ENCODE measurements at regions not wholly inside any gene's neighbourhood (a gene's known extent, or its start where the extent isn't known, plus 50 kb on each side); places are given as distances from the start of the nearest gene placed in this dataset.

DNA sequence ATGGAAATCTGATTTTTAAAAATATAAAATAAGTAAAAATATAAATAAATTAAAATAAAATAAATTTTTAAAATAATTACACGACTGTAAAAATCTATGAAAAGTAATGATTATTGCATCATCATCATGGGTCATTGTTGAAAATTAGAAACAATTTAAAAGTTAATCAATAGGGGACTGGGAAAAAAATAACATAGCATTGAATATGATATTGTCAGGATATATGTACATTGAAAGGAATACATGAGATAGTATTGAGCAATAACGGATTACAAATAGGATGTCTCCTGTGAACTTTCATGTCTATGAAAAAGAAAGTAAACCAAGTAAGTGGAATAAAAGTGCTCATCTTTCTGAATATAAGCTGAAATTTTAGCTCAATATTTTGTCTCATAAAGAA lies 566.8 kb upstream of the HTR2C start:
- Histone ChIP-seq H3K9me3 (ENCODE audit: low read length) (no peaks in the 10 kb centered on the region), H3K27ac (ENCODE audit: low read depth, low read length, poor library complexity, severe bottlenecking) (no peak overlapping the region), H3K36me3 (ENCODE audit: insufficient read depth, low read length) (no peaks in the 10 kb centered on the region), H4K20me1 (ENCODE audit: insufficient read depth, low read length) (no peaks in the 10 kb centered on the region), H3K4me1 (ENCODE audit: insufficient read depth, low read length, poor library complexity, severe bottlenecking) (no peaks in the 10 kb centered on the region), H3K4me3 (ENCODE audit: low read depth, low read length, poor library complexity, severe bottlenecking) (no peak overlapping the region), H3K9me2 (ENCODE audit: insufficient read depth, low read length) (no peaks in the 10 kb centered on the region), H3K4me2 (ENCODE audit: low read length) (no peak overlapping the region), H3K79me2 (ENCODE audit: insufficient read depth, low read depth, low read length) (no peaks in the 10 kb centered on the region), H2AFZ (ENCODE audit: low read length) (no peak overlapping the region)
- intact Hi-C loops (cut with micrococcal nuclease; ENCODE audit: unreplicated experiment), result no loop called here
- ChIA-PET POLR2A (no interaction called here), CTCF (ENCODE audit: unreplicated experiment) (no interaction called here)
- no peak for TF ChIP-seq EZH2phosphoT487 (IDR thresholded peaks at IDR 0.05; ENCODE audit: borderline replicate concordance, low read depth, low read length)
- TF ChIP-seq, protein P1, sequence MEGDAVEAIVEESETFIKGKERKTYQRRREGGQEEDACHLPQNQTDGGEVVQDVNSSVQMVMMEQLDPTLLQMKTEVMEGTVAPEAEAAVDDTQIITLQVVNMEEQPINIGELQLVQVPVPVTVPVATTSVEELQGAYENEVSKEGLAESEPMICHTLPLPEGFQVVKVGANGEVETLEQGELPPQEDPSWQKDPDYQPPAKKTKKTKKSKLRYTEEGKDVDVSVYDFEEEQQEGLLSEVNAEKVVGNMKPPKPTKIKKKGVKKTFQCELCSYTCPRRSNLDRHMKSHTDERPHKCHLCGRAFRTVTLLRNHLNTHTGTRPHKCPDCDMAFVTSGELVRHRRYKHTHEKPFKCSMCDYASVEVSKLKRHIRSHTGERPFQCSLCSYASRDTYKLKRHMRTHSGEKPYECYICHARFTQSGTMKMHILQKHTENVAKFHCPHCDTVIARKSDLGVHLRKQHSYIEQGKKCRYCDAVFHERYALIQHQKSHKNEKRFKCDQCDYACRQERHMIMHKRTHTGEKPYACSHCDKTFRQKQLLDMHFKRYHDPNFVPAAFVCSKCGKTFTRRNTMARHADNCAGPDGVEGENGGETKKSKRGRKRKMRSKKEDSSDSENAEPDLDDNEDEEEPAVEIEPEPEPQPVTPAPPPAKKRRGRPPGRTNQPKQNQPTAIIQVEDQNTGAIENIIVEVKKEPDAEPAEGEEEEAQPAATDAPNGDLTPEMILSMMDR (conservative IDR thresholded peaks at IDR 0.05; ENCODE audit: low read length), result no peak
- BruUV-seq (replicated peaks), result no TSS peak
- DNase-seq (ENCODE audit: low spot score), result no peak

DNA sequence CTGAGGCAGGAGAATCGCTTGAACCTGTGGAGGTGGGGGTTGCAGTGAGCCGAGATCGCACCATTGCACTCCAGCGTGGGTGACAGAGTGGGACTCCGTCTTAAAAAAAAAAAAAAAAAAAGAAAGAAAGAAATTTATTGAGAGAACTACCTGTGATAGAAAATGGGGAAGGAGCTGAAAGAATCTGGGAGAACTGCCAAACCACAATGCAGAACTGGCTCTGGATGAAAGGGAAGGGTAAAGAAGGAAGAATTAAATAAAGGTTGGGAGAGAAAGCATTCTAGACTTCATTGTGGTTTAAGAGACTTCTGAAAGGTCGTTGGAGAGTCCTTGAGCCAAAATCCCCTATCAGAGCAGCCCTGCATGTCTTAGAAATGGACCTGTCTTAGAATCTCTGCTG lies 567.9 kb upstream of the HTR2C start:
- no TSS peak for BruUV-seq (replicated peaks)
- no peaks in the 10 kb centered on the region for H4K20me1 ChIP-seq (ENCODE audit: insufficient read depth, low read length)
- CTCF ChIA-PET (ENCODE audit: unreplicated experiment), result no interaction called here
- no peaks in the 10 kb centered on the region for H3K36me3 ChIP-seq (ENCODE audit: insufficient read depth, low read length)
- no peak overlapping the region for H3K27ac ChIP-seq (ENCODE audit: low read depth, low read length, poor library complexity, severe bottlenecking)
- POLR2A ChIA-PET, result no interaction called here
- H3K79me2 ChIP-seq (ENCODE audit: insufficient read depth, low read depth, low read length), result no peaks in the 10 kb centered on the region
- intact Hi-C loops (cut with micrococcal nuclease; ENCODE audit: unreplicated experiment), result no loop called here
- H3K4me2 ChIP-seq (ENCODE audit: low read length), result no peak overlapping the region
- H3K4me3 ChIP-seq (ENCODE audit: low read depth, low read length, poor library complexity, severe bottlenecking), result no peak overlapping the region
- TF ChIP-seq, protein P1 (conservative IDR thresholded peaks at IDR 0.05; ENCODE audit: low read length), result no peak
- no peak for TF ChIP-seq EZH2phosphoT487 (IDR thresholded peaks at IDR 0.05; ENCODE audit: borderline replicate concordance, low read depth, low read length)
- no peaks in the 10 kb centered on the region for H3K4me1 ChIP-seq (ENCODE audit: insufficient read depth, low read length, poor library complexity, severe bottlenecking)
- no peaks in the 10 kb centered on the region for H3K9me3 ChIP-seq (ENCODE audit: low read length)
- no peak for DNase-seq (ENCODE audit: low spot score)
- H3K9me2 ChIP-seq (ENCODE audit: insufficient read depth, low read length), result no peaks in the 10 kb centered on the region
- H2AFZ ChIP-seq (ENCODE audit: low read length), result no peak overlapping the region

- H3K9me2 ChIP-seq (ENCODE audit: insufficient read depth, low read length), result no peaks in the 10 kb centered on the region
- BruUV-seq (replicated peaks), result no TSS peak
- ChIA-PET CTCF (ENCODE audit: unreplicated experiment) (no interaction called here), POLR2A (no interaction called here)
- no peaks in the 10 kb centered on the region for H3K9me3 ChIP-seq (ENCODE audit: low read length)
- intact Hi-C loops (cut with micrococcal nuclease; ENCODE audit: unreplicated experiment), result no loop called here
- no peaks in the 10 kb centered on the region for H3K36me3 ChIP-seq (ENCODE audit: insufficient read depth, low read length)
- no peaks in the 10 kb centered on the region for H3K79me2 ChIP-seq (ENCODE audit: insufficient read depth, low read depth, low read length)
- TF ChIP-seq, protein P1 (conservative IDR thresholded peaks at IDR 0.05; ENCODE audit: low read length), result no peak
- no peak for TF ChIP-seq EZH2phosphoT487 (IDR thresholded peaks at IDR 0.05; ENCODE audit: borderline replicate concordance, low read depth, low read length)
- no peak overlapping the region for H3K4me2 ChIP-seq (ENCODE audit: low read length)
- H4K20me1 ChIP-seq (ENCODE audit: insufficient read depth, low read length), result no peaks in the 10 kb centered on the region
- no peak for DNase-seq (ENCODE audit: low spot score)
- no peak overlapping the region for H3K4me3 ChIP-seq (ENCODE audit: low read depth, low read length, poor library complexity, severe bottlenecking)
- no peak overlapping the region for H3K27ac ChIP-seq (ENCODE audit: low read depth, low read length, poor library complexity, severe bottlenecking)
- no peak overlapping the region for H2AFZ ChIP-seq (ENCODE audit: low read length)
- no peaks in the 10 kb centered on the region for H3K4me1 ChIP-seq (ENCODE audit: insufficient read depth, low read length, poor library complexity, severe bottlenecking)
These were observed 577.2 kb upstream of the HTR2C start for GRCh38 chrX:114006664-114007063.

Data from OCI-LY7 (cell line).